ENCODE measurements at regions not wholly inside any gene's neighbourhood (a gene's known extent, or its start where the extent isn't known, plus 50 kb on each side); places are given as distances from the start of the nearest gene placed in this dataset.

GRCh38 chr13:89701913-89702312 lies 1645.6 kb upstream of the MIR17HG start:
- TF ChIP-seq, protein P1, sequence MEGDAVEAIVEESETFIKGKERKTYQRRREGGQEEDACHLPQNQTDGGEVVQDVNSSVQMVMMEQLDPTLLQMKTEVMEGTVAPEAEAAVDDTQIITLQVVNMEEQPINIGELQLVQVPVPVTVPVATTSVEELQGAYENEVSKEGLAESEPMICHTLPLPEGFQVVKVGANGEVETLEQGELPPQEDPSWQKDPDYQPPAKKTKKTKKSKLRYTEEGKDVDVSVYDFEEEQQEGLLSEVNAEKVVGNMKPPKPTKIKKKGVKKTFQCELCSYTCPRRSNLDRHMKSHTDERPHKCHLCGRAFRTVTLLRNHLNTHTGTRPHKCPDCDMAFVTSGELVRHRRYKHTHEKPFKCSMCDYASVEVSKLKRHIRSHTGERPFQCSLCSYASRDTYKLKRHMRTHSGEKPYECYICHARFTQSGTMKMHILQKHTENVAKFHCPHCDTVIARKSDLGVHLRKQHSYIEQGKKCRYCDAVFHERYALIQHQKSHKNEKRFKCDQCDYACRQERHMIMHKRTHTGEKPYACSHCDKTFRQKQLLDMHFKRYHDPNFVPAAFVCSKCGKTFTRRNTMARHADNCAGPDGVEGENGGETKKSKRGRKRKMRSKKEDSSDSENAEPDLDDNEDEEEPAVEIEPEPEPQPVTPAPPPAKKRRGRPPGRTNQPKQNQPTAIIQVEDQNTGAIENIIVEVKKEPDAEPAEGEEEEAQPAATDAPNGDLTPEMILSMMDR (IDR thresholded peaks at IDR 0.05) = no peak
- TF ChIP-seq POLR2AphosphoS5 (IDR thresholded peaks at IDR 0.05) (no peak), POLR2A (IDR thresholded peaks at IDR 0.05) (no peak)
